ENCODE measurements at regions not wholly inside any gene's neighbourhood (a gene's known extent, or its start where the extent isn't known, plus 50 kb on each side); places are given as distances from the start of the nearest gene placed in this dataset.

DNA sequence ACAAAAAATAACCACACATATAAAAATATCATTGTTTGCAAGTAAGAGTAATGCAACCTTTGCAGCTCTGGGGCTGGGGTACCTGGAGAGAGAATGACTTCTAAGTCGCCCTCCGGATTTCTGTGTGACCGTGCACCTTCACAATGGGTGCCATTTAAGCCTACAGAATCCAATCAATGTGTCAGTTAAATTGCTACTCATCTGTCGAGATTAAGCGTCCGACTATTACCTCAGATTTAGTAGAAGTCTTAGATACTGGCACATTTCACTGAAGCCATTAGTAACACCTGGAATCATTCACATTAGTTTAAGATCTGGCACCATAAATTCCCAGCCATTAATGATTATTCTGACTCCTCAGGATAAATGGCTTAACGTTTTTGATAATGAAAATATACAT is 507.3 kb upstream of the MGMT start:
- H3K4me3 ChIP-seq (ENCODE audit: low read length) = no peak overlapping the region
- no peak for TF ChIP-seq CTCF (IDR thresholded peaks at IDR 0.05; ENCODE audit: insufficient read depth, low read depth, low read length, missing control alignments)
- no peak for DNase-seq (ENCODE audit: low read depth)

GRCh38 chr10:128960517-128960916 is 506.5 kb upstream of the MGMT start:
- no peak for DNase-seq (ENCODE audit: low read depth)
- no peak for TF ChIP-seq CTCF (IDR thresholded peaks at IDR 0.05; ENCODE audit: insufficient read depth, low read depth, low read length, missing control alignments)
- H3K4me3 ChIP-seq (ENCODE audit: low read length) = no peak overlapping the region

DNA sequence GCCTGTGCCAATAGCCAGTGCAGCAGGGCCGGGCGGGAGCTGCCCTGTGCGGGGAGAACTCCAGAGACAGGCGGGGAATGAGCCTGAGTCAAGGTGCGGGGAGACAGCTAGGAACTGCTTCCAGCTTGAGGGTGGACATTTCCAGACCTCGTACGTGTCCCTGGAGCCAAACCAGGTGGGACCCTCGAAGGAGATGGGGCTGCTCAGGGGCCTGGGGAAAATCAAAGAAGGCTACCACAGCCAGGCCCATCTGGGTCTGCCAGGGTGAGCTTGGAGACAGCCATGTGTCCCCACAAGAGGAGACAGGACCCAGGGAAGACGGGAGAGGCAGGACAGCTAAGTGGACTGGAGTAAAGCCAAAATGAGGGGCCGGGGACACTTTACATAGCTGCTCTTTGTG is 504.9 kb upstream of the MGMT start:
- H3K4me3 ChIP-seq (ENCODE audit: low read length) = no peak overlapping the region
- TF ChIP-seq CTCF (IDR thresholded peaks at IDR 0.05; ENCODE audit: insufficient read depth, low read depth, low read length, missing control alignments) = no peak
- no peak for DNase-seq (ENCODE audit: low read depth)

- TF ChIP-seq CTCF (IDR thresholded peaks at IDR 0.05; ENCODE audit: insufficient read depth, low read depth, low read length, missing control alignments) = no peak
- DNase-seq (ENCODE audit: low read depth) = no peak
- no peak overlapping the region for H3K4me3 ChIP-seq (ENCODE audit: low read length)
These were observed 503.6 kb upstream of the MGMT start for GRCh38 chr10:128963211-128964099.

GRCh38 chr10:128964100-128964403 is 503.0 kb upstream of the MGMT start:
- no peak for TF ChIP-seq CTCF (IDR thresholded peaks at IDR 0.05; ENCODE audit: insufficient read depth, low read depth, low read length, missing control alignments)
- no peak overlapping the region for H3K4me3 ChIP-seq (ENCODE audit: low read length)
- DNase-seq (ENCODE audit: low read depth) = no peak

DNA sequence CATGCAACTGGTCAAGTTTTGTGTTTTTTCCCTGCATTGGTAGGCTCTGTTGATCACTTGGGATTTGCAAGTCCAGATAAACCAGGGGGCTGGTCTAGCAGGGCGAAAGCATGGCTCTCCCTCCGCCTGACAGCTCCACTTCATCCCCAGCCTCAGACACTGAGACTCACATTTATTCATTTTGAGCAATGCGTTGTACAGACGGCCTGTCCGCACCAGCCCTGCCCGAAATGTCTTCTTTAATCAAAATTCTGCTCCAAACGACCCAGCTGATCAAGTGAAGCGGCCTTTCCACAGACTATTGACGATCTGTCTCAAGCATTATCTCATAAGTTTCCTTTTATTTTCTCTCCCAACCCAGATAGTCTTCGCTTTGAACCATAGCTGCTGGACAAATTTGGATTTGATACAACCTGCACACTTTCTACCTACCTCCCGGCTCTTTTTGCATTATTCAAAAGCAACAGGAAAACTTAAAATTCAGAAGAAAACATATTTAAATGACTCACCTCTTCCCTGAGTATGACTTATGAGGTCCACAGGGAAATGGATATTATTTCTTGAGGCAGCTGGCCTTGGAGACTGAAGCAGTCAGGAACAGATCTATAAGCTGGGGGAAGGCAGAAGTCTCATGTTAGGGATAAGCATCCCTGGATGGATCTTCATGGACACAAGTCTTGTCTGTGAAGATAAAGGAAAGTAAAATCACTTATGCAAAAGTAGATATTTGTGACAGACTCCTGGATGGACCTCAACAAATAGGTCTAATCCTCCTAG is 498.9 kb upstream of the MGMT start:
- no peak overlapping the region for H3K4me3 ChIP-seq (ENCODE audit: low read length)
- no peak for TF ChIP-seq CTCF (IDR thresholded peaks at IDR 0.05; ENCODE audit: insufficient read depth, low read depth, low read length, missing control alignments)
- DNase-seq (ENCODE audit: low read depth) = no peak

Data from epithelial cell of esophagus (primary cell).